NK-92 (cell line): ENCODE measurements at regions not wholly inside any gene's neighbourhood (a gene's known extent, or its start where the extent isn't known, plus 50 kb on each side); places are given as distances from the start of the nearest gene placed in this dataset.

ENCODE experiments used
- DNase-seq: peaks from one replicate; lab custom pipeline; 2025; ENCODE audit not compliant: unreplicated experiment; lab: John Stamatoyannopoulos, UW

DNA sequence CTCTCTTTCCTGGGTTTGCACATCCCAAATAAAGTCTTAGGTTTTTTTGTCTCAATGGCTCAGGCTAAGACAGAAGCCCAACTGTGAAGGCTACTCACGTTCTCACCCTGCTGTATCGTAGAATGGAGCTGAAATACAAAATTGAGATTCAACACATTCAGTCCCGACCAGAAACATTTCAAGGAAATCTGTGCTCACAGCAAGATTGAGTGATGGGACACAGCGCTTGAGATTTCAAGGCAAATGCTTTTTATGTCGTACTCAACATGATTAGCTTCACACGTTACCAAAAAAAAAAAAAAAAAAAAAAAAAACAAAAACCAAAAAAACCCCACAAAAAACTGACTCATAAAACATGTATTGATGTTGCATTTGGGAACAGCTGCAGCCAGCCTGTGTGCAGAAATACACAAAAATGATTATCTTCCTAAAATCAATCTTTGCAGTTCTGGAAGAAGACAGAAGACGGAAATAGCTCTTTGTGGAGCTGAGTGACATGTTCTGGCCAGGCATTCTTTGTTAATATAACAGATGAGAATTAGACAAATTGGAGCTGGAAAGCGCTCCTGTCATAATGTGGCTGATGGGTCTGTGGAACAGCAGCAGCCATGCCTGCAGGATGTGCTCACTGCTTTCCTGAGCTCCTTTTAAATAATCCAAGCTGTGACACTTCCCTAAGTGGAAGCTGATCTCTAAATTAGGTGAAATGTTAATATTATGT is 453.2 kb downstream of the LPIN1 start:
- DNase-seq, result no peak

DNA sequence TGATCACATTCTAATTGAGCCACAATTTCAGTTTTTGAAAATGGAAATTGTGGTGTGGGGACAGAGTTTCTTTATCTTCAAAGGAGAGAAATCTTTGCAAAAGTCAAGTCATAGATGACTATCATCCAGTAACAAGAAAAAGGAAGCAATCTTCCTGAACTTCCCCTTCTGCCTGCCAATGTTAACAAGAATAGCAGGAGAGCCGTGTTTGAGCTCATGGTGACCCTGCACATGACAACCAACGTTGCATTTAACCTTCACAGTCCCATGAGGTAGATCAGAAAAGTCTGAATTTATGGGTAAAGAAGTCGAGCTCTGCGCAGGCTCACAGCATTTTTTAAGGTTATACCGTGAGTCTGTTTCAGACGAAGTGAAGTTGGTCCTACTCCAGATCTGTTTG is 454.9 kb downstream of the LPIN1 start:
- no peak for DNase-seq

DNA sequence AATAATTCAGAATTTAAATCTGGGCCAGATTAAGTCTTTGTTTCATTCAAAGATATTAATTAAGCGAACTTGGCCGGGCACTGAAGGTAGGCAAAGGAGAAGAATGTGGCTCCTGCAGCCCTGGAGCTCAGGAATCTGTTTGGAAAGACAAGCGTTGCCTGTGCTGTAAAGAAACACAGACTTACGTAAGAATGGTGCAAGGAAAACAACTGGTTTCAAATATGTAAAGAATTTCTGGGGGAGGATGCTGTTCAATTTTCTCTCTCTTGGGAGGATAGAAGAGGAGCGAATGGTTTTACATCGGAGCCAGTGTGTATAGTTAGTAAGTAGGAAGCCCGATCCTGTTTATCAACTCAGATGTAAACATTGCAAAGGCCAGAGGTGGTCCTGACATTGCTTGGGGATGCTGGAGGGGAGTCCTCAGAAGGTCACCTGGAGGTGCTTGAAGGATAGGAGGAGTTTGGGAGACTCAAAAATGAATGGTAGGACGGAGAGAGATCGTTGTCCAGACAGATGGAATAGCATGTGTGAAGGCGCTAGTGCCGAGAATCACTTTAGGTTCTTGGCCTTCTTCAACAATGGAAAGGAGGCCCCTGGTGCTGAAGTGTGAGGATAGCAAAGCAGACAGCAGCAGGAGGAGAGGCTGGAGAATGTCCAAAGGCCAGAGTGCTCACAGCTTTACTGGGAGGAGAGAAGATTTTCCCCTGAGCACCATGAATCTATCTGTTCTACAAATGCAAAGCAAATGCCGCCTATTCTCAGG is 456.1 kb downstream of the LPIN1 start:
- DNase-seq, result no peak

DNA sequence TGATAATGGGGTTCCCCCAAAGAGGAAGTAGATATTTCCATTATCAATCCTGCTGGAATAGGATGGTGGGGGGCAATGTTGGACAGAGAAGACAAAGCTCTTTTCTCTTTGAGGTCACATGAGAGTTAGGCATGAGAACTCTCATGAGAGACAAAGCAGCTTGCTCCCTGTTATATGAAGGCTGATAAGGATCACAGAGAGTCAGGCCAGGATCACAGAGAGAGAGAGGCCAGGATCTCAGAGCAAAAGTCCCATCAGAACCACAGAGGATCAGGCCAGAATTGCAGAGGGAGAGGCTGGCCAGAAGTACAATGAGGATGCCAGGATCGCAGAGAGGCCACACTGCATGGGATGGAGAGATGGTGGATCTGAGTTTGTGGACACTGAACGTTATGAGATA is 457.1 kb downstream of the LPIN1 start:
- DNase-seq, result no peak

DNA sequence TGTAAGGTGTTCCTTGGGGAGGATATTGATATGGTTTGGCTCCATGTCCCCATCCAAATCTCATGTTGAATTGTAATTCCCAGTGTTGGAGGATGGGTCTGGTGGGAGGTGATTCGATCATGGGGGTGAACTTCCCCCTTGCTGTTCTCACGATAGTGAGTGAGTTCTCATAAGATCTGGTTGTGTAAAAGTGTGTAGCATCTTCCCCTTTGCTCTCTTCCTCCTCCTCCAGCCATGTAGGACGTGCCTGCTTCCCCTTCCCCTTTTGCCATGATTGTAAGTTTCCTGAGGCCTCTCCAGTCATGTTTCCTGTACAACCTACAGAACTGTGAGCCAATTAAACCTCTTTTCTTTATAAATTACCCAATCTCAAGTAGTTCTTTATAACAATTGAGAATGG is 458.7 kb downstream of the LPIN1 start:
- no peak for DNase-seq

DNA sequence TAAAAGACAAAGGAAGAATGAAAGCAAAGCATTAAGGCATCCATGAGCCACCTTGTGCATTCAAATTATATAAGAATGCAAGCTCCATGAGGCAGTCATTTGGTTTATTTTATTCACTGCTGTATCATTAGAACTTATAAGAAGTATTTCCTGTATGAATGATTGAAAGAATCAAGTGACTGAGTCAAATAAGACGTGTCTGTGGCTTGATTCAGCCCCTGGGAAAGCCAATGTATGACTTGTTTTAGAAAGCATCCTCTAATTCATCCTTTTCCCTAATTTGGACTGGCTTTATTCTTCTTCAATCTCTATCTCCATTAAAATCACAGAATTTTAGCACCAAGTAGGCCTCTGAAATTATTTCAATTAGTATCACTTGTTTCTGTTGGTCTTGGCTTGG is 461.1 kb downstream of the LPIN1 start:
- DNase-seq, result no peak

DNA sequence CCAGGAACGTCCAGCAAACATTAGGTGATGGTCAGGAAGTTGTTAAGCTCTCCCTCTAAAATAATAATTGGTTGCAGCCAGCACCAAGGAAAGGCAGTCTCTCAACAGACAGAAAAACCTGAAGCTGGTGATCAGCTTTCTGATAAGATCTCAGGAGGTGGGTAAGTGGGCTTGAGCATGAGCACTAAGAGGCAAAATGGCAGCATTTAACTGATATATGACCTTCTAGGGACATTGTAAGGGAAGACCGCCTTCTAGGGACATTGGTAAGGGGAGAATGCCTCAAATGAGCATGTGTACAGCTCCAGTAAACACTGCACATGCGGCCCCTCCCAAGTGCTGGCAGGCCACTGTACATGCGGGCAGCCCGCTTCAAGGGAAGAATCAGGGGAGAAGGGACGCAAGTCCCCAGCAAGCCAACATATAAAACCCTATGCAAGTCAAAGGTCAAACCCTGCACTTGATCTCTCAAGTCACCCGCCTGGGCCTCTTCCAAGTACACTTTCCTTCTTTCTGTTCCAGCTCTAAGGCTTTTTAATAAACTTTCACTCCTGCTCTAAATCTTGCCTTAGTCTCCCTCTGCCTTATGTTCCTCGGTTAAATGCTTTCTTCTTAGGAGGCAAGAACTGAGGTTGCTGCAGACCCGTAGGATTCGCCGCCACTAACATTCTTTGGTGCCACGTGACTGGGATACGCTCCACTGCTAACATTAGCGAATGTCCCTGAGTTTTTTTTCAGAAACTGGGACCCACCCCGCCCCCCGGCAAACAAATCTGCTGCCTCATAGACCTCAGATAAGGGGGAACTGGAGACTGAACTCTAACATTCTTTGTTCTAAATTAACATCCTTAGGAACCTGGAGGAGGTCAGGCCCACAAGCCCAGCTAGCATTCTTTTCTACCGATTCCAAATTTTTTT is 463.8 kb downstream of the LPIN1 start:
- no peak for DNase-seq

DNA sequence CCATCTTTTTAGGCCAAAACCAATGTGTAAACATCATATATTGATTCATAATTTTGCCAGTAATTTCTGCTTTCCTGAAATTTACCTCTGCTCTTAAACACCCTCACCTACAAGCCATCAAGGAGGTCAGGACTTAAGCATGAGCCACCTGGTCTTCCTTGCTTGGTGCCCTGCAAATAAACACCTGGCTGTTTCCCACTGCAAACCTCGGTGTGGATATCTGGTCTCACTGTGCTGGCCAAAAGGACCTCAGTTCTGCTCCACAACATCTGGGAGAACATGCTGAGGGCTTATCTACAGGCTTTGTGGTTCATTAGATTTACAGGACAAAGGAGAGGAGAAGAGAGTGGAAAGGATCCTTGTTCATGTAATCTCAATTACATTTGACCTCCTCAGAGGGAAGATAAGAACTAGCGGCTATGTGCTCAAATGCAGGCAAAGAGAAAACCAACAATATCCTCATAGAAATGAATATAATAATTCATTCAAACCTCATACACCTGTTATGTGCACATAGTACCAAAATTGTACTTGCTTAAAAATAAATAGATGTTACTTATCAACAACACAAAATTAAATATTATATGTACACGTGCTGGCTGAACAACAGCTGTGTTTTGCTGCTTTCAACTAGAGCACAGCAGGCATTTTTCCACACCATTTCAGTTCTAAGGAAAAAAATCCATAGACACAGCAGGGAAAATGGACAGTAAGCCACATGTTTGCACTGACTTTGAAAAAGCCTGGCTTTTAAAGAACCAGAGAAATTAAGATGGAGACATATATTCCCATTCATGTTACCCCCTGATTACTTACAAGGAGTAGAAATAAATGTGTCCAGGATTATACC is 465.1 kb downstream of the LPIN1 start:
- DNase-seq, result no peak

DNA sequence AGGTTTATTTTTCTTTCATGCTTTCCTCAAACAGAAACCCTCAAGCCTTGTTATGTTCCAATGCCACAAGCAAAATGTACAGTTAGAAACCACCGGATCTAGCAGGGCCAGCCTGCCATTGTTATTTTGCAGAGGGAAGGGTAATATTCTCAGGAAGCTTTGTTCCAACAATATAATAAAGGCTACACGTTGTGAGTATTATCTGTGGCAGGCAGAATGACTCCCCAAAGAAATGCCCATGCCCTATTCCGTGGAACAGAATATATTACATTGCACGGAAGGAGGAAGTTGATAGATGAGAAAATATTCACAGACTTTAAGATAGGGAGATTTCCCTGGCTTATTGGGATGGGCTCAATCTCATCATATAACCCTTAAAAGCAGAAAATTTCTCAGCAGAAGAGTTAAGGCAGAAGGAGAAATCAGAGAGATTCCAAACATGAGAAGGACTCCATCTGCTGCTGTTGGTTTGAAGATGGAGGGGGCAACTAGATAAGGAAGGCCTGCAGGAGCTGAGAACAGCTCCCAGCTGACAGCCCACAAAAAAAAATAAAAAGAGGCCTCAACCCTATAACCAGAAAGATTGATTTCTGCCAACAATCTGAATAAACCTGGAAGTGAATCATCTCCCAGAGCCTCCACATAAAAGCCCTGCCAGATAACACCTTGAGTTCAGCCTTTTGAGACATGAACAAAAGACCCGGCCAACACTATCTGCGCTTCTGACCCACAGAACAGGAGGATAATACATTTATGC is 466.6 kb downstream of the LPIN1 start:
- no peak for DNase-seq

DNA sequence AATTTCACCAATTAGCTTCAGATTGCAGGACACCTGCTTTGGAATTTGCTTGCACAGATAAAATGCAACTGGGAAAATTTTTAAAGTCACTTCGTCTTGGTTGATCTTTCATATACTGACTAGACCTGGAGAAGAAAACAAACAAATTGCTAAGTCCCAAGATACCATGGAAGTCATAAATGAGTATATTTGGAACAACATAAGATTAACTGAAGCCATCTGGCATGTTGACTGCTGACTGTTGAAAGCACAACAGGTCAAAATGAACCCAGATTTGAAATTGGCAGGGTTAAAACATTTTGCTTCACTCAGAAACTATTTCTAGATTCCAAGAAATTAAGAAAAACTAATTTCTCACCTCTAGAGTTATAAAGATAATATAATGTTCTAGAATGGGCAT is 470.7 kb downstream of the LPIN1 start:
- DNase-seq, result no peak

DNA sequence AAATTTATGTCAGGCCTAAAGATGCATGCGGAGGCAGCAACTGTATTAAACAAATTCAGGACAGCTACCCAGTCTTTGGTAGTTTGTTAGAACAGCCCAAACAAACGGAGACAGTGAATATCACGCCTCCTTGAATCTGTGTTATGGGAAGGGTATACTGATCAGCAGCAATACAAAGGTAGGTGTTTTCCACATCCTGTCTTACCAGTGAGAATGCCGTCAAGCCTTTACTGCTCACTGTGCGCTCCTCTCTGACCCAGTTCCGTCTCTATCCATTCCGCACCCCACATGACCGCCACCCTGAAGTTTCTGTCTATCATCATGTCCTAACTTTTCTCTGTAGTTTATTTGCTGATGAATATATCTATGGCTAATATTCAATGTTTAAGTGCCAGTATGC is 473.3 kb downstream of the LPIN1 start:
- DNase-seq, result no peak

DNA sequence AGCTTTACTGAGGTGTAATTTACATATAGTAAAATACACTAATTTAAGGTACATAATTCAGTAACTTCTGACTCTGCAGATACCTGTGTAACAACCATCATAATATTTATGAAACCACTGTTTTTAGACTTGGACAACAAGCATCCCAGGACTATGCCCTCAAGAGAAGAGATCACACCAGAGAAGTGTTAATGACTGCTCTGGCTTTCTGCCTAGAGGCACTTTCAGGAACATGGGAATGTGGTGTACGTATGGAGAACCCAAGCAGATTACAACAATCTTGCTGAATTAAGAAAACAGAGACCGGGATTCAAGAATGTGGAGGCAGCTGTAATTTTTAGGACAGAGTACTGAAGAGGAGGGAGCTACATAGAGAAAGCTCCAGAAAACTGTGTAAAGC is 475.2 kb downstream of the LPIN1 start:
- DNase-seq, result no peak

DNA sequence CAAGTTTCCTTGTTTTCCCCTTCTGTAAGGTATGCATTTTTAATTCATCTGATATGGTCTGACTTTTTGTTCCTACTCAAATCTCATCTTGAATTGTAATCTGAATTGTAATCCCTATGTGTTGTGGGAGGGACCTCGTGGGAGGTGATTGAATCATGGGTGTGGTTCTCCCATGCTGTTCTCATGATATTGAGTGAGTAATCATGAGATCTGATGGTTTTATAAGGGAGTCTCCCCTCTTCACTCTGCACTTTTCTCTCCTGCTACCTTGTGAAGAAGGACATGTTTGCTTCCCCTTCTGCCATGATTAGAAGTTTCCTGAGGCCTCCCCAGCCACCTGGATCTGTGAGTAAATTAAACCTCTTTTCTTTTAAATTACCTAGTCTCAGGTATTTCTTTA is 476.1 kb downstream of the LPIN1 start:
- no peak for DNase-seq

DNA sequence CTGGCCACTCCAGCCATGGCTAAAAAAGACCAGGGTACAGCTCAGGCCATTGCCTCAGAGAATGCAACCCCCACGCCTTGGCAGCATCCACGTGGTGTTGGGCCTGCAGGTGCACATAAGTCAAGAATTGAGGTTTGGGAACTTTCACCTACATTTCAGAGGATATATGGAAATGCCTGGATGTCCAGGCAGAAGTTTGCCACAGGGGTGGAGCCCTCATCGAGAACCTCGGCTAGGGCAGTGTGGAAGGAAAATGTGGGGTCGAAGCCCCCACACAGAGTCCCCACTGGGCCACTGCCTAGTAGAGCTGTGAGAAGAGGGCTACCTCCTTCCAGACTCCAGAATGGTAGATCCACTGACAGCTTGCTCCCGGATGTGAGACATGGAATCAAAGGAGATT is 477.3 kb downstream of the LPIN1 start:
- no peak for DNase-seq

DNA sequence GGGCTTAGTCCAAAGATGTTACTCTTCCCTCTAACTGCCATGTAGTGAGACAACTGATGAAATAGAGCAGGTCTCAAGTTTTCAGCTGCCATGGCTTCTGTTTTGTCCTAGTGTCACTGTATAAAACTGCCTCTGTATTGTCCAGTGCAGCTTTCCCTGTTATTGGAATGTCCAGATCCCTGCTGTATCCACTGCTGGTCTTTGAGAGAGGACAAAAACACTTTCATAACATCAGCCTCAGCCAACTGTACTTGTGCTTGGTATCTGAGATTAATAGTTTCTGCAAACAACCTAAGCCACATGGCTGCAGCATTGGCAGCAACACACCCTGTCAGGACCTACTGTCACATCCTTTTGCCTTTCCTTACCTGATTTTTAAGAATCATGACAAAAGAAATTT is 480.2 kb downstream of the LPIN1 start:
- DNase-seq, result no peak

DNA sequence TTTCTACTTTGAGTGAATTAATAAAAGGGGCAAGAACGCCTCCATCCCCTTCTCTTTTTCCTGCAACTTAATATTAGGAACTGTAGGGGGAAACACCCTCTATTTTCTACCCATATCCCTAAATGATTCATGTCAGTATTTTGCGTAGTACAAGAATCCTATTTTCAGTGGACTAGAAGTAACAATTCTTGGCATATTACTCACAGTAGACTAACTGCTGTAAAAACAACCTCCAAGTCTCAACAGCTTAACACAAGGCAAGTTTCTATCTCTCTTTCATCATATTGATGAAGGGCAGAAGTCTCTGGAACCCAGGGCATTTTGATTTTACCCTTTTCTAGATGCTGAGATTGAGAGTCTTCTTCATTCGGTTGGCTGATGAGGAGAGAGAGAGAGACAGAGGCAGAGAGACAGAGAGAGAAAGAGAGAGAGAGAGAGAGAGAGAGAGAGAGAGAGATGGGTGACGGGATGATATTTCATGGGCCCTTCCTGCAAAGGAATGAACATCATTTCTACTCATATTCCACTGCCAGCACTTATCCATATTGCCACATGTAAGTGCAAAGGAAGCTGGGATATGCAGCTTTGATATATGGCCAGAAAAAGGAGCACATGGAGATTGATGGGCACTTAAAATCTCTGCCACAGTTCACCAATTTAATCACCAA is 481.6 kb downstream of the LPIN1 start:
- DNase-seq, result no peak

DNA sequence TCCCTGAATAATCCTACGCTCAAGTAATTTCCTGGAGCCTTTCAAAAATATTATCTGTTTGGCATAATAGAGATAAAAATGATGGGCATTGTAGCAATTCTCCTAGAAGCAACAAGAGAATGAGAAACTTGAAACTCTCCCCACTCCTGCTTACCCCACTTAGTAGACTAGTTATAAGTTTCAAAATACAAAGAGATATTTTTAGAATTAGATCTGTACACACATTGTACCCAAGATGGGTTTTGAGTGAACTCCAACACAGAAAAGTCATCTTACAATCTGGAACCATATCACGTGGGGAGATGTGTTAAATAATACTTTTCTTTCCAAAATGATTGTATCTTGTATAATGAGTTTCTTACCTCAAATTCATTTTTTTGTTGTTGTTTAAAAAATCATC is 484.9 kb downstream of the LPIN1 start:
- no peak for DNase-seq

DNA sequence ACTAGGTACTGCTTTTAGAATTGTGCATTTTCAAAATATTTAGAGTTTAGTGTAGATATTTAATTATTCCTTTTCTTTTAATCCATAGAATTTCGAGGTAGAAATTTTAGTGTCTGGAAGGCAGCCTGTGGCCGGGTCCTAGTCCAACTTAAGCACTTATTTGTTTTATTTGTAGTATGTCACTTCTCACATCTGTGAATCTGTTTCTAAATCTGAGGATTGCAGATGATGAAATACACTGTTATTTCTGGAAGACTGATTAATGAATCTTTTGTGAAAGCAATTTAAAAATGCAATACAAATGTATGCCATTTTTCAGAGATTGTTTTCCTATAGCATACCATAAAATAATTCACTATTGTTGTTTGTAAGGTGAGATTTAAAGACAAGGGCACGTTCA is 483.9 kb upstream of the TRIB2 start:
- no peak for DNase-seq

DNA sequence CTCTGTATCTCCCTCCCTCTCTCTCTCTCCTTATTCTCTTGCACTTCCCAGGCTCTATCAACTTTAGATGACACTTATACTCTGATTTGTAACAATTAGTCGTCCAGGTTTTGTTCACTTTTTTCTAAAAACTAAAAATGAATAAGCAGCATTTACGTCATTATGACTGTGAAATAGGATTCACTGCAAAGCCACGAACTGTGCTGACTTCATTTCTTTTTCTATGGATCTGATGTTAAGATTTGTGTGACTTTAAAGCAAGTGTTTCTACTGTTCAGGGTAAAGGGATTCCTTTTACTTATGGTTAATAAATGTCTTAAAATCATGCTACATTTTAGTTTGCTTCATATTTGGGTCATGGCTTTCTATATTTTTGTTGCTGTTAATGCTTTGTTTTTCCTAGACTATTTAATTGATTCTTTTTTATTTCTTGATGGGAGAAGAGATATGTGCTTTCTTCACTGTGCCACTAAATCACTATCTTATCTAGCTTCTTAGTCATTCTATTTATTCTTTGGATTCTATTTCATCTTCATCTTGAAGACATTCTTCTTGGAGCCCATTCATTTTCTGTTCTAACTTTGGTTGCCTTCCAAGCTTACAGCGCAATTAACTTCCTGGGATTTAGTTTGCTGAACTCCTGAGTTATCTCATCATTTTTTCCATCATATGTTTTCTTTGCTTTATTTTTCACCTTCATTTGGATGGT is 480.4 kb upstream of the TRIB2 start:
- no peak for DNase-seq
